GM21576 (cell line): ENCODE measurements at regions not wholly inside any gene's neighbourhood (a gene's known extent, or its start where the extent isn't known, plus 50 kb on each side); places are given as distances from the start of the nearest gene placed in this dataset.
A peak's percentile ranks its signal among the peaks of the same experiment; 100 is the strongest.
"Not testable (repeated sequence)": the region's sequence is repeated elsewhere in the genome, so short reads cannot be mapped to it uniquely, and the experiment has no call there.

Source experiments
- ATAC-seq: cut with Tn5 transposase; IDR thresholded peaks from one replicate; pipeline ENCODE4 v1.9.1; 2021; ENCODE audit warnings: mild to moderate bottlenecking, moderate library complexity; ENCODE audit not compliant: unreplicated experiment

- ATAC-seq = no peak
These were observed 143.8 kb upstream of the LAMA2 start for GRCh38 chr6:128739112-128739511.

DNA sequence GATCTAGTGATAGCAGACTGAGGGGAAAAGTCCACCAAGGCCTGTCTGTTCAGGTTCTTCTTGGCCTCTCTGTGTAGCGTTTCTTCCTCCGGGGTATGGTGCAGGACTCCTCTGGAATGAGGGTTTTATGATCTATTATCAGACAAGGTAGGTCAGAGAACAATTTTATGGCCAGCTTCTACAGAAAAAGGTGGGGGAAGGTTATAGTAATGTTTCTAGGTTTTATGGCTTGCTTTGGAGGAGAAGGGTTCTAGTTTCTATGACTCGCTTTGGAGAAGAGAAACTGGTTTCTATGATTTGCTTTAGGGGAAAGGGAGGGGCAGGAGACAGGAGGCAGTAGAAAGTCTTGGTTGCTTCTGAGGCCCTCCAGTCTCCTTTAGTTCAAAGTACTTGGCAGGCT is 144.8 kb upstream of the LAMA2 start:
- peak; percentile 76 for ATAC-seq

GRCh38 chr6:128736780-128737179 is 146.2 kb upstream of the LAMA2 start:
- no peak for ATAC-seq

- no peak for ATAC-seq
These were observed 151.4 kb upstream of the LAMA2 start for GRCh38 chr6:128731249-128732165.

DNA sequence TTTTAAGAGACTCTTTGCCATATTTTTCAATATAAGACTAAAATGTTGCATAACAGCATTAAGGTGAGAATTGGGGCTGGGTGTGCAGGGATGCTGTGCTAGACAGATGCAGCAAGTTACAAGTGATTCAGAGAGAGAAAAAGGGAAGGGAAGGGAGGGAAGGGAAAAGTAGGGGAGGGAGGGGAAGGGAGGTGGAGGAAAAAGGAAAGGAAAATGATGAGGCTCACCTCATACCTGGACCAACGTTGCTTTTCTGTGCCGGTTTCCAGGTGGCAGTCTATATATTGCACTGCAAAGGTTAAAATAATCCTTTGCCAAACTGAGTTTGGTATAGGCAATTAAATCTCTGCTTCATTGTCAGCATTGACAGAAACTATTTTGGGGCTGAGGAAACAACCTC is 155.4 kb upstream of the LAMA2 start:
- ATAC-seq = no peak

- no peak for ATAC-seq
These were observed 157.4 kb upstream of the LAMA2 start for GRCh38 chr6:128725271-128726233.

GRCh38 chr6:128724738-128725137 is 158.2 kb upstream of the LAMA2 start:
- ATAC-seq = no peak

- ATAC-seq = no peak
These were observed 159.3 kb upstream of the LAMA2 start for GRCh38 chr6:128723667-128724066.

DNA sequence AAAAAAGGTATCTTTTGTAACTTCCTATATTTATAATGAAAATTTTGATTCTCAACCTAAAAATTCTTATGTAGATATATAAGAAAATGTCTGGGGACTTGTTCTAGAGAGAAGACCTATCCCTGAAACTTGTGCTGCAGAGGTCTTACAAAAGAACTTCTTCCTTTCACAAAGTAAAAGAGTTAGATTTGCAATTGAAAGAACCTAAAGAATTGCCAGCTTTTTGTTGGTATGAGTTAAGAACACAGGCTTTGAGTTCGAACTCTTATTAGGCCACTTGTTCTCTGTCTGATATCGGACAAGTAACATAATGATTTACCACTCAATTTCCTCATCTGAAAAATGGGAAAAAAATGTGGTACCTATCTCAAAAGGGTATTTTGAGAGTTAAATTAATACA is 162.0 kb upstream of the LAMA2 start:
- no peak for ATAC-seq

DNA sequence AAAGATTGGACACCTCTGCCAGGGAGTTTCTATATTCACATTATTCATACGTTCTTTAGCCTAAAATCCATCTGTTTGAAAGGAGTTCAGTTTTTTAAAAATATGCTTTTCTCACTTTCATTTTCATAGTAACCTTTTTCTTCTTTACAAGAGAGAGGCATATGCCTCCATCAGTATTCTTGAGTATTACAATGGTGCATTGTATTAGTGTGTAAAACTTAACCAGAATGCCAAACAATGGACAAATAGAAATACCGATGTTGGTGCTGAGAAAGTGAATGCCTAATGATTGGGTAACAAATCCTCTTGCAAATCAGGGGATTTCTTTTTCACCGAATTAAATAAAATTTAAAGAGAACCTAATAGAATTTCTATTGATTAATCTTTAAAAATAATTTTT is 163.2 kb upstream of the LAMA2 start:
- ATAC-seq = no peak

- no peak for ATAC-seq
These were observed 169.5 kb upstream of the LAMA2 start for GRCh38 chr6:128713461-128713860.

DNA sequence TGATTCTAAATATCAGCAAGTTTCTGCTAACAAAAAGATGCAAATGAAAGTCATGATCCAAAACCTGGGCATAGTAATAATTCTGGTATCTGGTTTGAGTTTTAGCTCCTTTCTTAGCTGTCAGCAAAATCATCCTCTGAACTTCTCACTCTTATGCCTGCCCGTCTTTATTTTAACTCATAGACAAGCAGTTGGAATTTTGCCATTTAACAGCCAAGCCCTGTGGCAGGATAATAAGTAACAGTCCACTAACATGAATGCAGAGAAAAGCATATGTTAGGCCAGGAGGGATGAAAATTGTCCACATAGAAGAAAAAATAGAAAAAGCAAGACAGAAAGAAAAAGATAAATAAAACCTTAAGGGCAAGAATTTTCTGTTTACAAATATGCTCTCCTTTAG is 170.0 kb upstream of the LAMA2 start:
- ATAC-seq = no peak

GRCh38 chr6:128711149-128711548 is 171.8 kb upstream of the LAMA2 start:
- no peak for ATAC-seq

GRCh38 chr6:128710315-128710714 is 172.6 kb upstream of the LAMA2 start:
- no peak for ATAC-seq

GRCh38 chr6:128704601-128705000 is 178.3 kb upstream of the LAMA2 start:
- no peak for ATAC-seq

- not testable (repeated sequence) for ATAC-seq
These were observed 179.1 kb upstream of the LAMA2 start for GRCh38 chr6:128703794-128704193.

GRCh38 chr6:128696691-128697689 is 176.6 kb upstream of the PTPRK start:
- no peak for ATAC-seq

DNA sequence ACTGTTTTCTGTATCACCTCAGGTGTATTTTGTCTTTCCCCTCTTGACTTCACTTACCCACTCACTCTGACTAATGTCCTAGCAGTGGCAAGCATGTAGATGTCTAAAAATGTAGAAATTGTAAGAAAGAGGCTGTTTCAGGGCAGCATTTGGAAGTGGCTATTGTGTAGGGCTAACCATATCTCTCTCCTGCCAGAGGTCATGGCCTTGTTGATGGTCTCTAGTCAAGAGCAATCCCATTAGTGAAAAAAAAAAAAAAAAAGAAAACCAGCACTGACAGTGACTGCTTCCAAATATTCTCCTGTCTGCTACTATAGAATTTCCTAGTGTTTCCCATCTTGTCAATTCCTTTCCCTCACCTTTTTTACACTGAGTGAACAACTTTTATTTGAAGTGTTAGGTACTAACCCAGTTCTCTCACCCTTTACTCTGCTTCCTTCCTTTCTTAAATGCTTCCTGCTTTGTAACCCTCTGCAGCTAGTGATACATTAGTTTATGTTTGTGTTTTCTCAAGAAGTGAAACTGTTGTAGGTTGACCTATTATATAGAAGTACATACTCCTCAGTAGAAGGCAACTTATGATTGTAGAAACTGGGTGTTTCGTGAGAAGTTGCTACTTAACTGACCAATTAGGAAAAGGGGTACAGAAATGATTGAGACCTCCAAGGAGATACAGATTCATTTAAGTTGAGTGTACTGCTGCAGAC is 174.1 kb upstream of the PTPRK start:
- ATAC-seq = peak; percentile 71

DNA sequence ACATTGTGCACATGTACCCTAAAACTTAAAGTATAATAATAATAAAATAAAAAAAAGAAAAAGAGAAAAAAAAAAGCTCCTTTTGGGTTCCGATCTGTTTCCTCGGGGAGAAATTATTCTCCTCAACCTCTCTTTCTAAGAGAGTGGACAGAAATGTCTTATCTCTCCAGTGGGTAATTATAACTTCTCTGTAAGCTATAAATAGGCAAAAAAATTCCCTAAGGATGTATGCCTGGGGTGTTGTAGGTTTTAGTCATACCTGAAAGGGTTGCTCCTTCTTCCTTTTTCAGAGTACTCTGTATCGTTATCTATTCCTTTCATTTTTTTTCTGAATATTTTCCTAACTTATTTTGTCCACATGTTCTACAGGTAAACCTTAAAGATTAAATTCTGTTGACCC is 169.7 kb upstream of the PTPRK start:
- no peak for ATAC-seq

DNA sequence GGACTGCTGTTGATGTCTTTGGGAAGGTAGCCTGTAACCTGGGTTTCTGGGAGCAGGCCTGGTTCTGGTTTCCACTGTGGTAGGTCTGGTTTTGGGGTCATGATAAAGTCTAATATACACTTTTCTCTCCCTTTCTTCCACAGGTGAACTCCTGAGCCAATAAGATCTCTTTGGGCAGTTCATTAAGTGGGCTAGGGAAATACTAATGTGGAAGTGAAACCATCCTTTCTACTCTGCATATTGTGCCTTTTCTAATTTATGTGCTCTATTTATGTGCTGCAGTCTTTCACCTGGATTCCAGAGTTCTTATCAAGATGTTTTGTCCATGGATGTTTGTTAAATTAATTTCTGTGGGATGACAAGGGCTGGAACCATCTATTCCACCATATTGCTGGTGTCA is 165.7 kb upstream of the PTPRK start:
- ATAC-seq = peak; percentile 63
